DMS 273 (cell line): ENCODE measurements at regions not wholly inside any gene's neighbourhood (a gene's known extent, or its start where the extent isn't known, plus 50 kb on each side); places are given as distances from the start of the nearest gene placed in this dataset.

Experiments used
- DNase-seq: peaks from one replicate; lab custom pipeline; 2025; ENCODE audit not compliant: unreplicated experiment; lab: John Stamatoyannopoulos, UW

DNA sequence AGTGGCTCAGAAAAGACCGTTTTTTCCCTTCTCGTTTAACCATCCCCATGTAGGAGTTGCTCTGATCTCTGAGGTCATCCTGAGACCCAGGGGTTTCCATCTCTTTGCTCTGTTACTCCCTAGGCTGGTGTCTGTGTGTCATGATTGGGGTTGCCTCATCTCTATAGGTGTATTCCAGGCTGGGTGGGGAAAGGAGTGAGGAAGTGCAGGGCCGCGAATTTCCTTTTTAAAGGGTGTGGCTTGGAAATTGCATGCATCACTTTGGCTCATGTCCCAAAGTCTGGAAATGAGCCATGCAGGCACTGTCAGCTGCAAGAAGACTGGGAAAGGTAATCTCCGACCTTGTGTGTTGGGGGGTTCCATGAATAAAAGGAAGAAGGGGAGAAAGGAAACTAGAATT is 201.9 kb downstream of the AACS start:
- no peak for DNase-seq

DNA sequence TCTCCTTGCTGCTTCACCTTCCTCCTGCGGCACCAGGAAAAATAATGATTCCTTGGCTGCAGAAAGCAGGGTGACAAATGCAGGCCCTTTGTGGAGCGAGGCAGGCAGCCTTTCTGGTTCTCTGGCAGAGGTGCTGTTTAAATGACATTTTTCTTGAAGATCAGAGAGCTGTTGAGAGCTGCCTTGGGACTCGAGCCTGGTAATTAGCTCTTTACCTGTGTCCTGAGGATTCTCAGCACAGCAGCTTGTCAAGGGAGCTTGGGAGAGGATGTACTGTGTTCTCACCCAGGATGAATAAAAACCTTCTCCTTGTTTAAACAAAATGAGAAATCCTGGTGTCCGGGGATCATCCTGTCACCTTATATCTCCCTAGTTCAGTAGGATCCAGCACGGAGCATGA is 204.0 kb downstream of the AACS start:
- no peak for DNase-seq

DNA sequence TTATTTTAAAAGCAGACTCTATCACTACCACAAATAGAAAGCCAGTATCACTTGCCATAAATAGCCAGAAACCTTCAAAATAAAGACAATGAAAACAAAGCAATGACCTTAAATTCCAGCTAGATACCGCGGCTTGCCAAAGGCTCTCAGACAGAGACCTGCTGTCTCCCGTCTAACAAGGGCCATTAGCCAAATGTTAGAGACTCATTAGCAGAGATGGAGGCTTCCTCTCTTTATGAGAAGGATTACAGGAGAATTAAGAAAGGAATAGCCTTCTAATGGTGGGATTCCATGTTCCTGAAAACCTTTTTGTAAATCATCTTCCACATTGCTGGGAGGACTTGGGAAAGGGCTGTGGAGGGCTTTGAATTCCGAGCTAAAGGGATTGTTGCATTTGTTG is 206.7 kb downstream of the AACS start:
- no peak for DNase-seq

DNA sequence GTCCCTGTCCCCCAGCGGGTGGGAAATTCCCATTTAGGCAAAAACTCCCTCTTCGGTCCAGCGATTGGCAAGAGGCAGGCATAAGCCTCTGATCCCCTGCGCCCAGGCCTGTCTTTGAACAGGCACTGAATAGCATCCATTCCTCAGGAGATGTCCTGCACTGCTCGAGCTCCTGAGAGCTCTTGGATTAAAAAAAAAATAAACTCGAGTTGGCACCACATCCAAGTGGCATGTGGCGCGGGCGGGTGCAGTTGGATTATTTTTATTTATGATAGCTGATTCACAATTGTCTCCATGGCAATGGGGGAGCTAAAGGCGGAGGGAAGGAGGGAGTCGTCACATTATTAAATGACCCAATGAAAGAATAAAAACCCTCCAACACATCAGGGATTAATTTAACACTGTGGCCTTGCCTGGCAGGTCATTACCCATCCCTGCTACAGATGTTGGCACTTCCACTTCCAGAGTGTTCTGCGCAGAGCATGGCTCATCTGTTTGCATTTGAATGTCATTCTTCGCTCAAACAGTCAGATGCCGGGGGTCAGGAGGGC is 207.2 kb downstream of the AACS start:
- no peak for DNase-seq

DNA sequence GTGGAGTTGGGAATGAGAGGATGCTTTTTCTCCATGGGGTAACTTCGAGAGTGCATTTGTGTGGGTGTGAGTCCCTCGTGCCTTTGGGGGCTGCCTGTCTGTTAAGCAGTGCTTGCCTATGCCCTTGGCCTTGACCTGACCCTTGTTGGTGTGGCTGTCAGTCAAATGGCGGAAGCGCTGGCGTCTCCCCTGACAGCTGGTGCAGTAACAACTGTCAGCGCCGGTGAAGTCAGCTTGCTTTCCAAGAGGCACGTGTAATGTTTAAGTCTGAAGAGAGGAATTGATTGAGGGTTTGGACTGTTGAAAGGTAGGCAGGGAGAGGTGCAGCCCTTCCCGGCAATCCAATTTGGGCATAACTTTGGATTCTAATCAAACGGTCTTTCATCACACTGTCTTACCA is 211.3 kb downstream of the AACS start:
- no peak for DNase-seq

DNA sequence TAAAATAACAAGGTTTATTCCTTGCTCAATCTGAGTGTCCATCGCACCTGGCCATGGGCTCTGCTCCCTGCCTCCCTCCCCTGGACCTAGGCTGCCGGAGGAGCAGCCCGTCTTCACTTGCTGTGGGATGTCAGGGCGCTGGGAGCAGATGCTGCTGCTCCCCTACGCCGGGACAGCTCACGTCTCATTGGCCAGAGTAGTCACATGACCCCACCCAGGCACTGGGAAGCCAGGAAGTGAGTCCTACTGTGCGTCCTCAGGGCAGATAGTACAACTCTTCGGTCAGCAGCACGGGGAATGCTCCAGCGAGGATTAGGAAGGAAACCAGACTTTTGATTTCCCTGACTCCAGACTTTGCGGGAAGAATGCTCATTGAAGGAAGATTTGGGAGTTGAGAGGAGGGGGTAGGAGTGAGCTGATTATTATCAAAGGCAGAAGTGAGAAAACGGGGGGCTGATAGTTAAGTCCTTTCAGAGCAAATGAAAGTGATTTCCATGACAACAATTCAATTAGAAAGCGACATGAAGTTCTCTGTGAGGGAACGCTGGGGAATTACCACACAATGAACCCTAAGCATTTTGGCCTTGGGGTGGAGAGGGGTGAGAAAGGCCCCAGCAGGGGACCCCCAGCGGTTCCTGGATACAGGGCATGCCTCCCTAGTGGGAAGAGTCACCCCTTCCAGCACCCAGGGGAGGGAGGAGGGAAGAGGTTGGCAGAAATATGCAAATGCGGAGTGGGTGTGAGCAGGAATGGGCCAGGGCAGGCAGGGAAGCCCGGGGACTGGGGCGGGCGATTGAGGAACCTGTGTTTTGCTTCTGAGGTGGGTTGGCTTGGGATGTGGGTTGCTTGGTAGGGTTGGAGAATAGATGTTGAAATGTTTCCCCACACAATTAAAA is 215.5 kb downstream of the AACS start:
- DNase-seq = no peak

DNA sequence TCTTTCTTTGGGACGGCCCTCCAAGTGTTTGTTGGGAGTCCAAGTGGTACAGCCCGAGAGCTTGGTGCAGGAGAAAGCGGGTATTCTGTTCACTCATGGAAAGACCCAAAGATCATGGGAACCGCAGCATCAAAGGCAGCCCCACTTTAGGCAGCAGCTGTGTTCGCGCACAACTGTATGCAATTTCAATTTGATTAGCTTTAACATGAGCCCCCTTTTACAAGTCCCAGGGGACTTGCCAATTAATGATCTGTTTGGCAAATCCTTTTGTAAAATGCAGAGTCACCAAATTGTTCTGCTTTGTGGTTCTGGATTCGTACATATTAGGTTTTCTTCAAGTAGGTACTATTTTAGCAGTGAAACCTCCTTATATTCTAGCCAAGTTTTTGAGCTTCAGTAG is 217.7 kb downstream of the AACS start:
- DNase-seq = peak; percentile 7

DNA sequence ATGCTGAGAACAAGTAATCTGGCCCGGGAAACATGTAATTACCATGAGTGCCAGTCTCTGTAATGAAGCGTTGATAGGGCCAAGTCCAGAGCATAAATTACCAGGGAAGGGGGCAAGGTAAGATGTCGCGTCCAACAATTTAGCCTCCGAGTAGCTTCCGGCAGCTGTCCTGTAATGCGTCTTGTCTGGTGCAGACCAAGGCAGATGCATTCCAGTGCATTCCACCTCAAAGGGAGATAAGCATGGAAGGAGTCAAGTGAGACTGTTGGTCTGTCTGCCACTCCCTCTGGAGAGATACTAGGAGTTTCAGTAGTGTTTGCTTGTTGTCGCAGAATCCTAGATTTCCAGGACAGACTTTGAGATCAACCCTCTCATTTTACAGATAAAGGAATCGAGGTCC is 218.3 kb downstream of the AACS start:
- no peak for DNase-seq

DNA sequence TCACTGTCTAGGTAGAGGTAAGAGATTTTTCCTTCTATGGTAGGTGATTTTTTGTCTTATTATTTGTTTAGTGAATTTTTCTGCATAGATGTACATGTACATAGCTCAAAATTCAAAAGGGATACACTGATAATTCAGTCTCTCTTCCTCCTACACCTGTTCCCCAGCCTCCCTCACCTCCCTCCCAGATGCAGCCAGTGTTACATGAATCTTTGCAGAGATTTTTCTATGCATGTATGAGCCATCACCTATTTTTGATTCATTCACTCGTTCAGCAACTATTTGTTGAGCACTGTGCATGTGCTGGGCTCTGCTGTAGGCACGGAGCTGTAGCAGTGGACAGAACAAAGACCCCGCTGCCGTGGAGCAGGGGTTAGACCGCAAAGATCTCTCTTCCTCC is 218.9 kb downstream of the AACS start:
- DNase-seq = no peak

DNA sequence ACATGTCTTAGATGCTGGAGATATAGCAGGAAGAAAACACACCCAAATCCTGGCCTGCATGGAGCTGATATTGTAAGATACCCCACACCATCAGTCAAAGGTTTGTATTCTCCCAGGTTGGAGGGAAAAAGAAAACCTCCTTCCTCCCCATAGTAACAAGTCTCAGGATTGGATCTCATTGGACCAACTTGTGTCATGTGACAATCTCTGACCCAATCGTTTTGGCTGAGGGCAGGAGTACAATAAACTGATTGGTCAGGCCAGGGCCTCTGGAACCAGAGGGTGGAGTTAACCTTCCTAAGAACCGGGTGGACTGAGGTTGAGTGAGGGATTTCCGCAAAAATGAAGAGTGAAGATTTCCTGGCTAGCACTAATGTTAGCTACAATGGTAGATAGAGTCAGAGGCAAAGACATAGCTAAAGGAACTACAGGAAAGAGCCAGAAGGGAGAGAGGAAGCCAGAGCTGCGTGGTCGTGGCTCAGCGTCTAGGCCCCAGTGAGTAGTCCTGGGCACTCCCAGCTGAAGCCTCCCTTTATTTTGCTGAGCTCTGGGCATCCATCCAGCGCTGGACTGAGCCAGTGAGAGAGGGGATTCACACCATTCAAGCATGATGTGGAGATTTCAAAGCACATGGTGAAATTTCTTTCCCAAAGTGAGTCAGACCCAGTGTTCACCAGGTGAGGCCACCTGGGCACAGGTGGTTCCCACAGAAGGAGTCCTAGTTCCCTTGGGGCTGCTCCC is 219.9 kb downstream of the AACS start:
- peak; percentile 35 for DNase-seq

DNA sequence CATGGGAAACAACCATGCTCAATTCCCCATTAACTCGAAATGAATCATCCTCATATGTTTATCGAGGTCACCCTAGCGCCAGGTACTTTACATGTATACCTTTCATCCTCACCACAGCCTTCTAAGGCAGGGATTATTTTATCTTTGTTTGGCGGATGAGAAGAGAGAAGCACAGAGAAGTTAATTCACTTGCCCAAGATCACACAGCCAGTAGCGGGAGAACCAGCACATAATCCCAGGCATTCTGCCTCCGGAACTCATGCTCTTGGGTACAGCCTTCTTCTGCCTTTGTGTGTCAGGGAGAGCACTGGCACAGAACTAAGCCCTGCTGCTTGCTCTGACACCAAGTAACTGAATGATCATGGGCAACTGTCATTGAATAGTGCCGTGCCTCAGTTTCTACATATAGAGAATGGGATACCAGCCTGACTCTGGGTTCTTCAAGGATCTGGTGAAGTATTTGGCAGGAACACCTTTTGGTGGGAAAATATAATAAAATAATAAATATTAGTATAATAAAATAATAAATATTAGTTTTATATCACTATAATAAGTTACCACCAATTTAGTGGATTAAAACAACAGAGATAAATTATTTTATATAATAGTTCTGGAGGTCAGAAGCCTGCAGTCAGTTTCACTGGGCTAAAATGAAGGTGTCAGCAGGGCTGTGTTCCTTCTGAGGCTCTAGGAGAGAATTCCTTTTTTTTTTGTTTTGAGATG is 220.9 kb downstream of the AACS start:
- DNase-seq = no peak

DNA sequence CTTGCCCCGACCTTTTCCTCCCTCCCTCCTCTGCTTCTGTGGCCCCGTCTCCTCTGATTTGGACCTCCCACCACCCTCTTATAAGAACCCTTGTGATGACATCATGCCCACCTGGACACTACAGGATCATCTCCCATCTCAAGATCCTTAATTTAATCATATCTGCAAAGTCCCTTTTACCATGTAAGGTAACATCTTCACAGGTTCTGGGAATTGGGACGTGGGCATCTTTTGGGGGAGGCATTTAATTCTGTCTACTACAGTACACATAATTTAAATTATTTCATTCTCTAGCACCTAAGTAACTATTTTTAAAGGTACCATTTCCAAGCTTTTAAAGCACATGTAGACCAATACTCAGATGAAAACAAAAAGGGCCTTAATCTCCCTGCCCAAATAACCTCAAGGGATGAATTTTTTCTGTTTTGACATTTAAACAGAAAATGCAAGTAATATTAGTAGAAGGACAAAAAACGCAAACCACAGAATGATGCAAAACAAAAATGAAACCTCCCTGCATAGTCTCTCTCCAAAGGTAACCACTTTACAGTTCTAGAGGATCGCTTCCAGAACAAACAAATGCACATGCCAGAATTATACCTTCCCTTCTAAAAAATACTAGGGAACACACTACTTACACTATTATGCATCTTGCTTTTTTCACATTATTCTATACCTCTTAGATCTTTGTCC is 222.1 kb downstream of the AACS start:
- no peak for DNase-seq

DNA sequence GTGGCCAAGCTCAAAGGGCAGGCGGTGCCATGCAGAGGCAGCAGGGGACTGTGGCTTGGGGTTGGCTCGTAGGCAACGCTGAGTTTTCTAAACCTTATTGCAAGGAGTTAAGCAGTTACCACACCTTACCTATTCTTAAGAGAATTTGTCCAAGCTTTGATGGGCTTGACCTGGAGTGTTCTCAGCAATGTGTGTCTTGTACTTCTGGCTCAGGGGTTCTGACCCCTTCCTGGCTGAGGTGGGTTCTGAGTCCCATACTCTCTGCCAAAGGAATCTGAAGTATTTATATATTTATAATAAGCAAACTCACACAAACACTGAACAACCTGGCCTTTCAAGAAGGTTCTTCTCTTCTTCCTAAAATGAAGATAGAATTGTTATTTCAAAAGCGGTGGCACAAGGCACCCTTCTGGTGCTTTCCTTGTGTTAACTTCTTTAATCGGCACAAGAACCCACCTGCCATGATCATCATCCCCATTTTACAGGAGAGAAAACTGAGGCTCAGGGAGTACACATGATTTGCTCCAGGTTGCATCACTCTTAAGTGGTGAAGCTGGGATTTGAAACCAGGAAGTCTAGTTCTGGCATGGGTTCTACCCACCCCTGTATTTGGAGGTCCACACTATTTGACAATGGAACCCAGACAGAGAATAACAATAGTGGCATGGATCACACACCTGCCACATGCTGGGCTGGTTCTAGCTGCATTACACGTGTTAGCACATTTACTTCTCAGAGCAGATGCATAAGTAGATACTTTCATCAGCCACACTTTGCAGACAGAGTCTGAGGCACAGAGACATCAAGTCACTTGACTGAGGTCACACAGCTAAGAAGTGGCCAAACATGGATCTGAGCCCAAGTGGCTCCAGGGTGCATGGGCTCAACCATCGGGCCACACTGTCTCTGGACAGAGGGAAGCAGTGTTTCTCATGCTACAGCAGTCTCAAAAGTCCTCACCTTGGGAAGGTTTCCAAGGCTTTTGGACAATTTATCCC is 224.0 kb downstream of the AACS start:
- no peak for DNase-seq

DNA sequence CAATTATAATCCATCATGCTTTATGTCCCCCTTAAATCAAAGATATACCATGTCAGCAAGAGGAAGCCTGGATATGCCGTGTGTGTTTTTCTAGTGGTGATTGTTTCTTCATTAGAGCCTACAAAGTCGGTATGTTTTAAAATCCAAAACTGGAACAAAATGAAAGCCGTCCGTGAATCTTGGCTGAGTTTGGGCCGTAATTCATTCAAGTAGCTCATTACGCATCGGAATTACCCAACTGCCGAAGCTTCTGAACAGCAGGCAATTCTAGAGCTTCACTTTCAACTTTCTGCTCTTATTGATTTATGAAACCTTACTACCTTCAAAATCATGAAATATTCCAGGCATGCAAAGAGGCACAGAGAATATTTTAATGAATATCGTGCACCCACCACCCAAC is 224.7 kb downstream of the AACS start:
- no peak for DNase-seq

DNA sequence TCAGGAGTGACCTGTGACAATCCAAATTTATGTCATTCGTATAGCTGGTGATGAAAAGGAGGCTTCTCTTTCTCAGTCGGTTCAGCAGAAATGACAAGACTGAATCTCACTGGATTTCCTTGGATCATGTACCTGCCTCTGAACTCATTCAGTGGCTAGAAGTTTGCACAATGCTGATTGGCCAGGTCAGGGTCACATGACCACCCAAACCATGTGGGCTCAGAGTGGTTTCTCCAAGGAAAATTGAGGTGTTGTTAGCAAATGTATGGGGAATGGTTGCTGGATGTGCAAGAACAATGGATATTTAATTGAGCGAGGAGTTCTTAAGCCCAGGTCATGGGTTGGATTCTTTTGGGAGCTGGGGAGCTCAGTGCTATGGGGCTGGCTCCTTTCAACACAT is 227.5 kb downstream of the AACS start:
- no peak for DNase-seq

DNA sequence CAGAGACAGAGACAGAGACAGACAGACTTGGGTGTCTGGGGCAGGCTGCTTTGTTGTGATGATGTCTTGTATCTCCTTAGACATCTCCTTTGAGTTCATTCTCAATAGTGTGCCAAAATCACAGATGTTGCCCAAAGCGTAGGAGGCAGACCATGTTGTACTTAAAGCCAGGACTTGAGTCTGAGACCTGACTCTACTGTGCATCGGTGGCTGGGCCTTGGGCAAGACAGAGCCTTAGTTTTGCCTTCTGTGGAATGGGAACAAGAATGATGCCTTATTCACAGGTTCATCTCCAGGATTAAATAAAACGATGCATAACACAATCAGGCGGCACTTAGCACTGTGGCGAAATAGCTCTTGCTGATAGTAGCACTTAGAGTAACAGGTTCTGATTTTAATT is 230.3 kb downstream of the AACS start:
- no peak for DNase-seq

DNA sequence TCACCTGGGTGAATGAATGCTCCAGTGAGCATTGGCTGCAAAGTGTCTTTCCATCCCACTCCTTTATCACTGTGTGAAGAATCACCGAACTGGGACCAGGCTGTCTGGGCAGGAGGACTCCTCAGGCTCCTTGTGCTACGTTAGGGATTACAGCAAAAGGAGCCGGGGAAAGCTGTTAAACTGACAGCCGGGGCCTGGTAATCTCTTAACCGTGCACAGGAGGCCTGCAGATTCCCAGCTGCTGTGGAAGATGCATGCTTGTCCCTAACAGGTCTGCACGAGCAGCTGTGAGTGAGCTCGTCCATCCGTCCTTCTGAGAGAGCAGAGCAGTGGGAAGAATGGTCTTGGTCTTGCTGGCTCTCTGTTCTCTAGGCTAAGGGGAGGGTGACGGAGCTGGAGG is 231.5 kb downstream of the AACS start:
- no peak for DNase-seq

DNA sequence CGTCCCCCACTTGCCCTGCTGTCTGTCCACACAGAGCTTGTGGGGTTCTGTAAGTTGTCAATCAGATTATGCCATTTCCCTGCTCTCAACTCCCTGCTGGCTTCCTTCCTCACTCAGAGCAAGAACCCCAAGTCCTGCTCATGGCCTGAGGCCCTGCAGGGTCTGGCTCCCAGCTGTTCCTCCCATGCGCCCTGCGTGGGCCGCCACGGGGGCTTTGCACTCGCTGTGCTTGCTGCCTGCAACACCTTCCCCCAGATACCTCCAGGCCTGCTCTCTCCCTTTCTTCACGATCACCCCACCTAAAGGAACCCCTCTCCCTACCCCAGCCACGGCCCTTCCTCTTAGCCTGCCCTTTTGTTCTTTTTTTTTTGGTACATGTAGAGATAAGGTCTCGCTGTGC is 234.6 kb downstream of the AACS start:
- DNase-seq = no peak

DNA sequence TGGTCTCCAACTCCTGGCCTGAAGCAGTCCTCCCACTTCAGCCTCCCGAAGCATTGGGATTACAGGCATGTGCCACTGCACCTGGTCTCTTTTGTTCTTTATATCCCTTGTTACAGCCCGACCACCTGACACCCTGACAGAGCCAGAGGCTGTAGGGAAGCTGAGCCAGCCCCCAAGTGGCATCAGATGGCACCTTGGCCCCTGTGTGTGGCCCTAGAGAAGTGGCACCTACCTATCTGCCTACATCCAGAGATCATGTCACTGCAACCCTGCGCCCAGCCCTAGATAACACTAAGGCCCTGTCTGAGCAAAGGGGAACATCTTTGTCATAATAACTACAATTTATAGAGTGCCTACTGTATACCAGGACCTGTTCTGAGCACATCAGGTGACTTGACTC is 235.0 kb downstream of the AACS start:
- no peak for DNase-seq

DNA sequence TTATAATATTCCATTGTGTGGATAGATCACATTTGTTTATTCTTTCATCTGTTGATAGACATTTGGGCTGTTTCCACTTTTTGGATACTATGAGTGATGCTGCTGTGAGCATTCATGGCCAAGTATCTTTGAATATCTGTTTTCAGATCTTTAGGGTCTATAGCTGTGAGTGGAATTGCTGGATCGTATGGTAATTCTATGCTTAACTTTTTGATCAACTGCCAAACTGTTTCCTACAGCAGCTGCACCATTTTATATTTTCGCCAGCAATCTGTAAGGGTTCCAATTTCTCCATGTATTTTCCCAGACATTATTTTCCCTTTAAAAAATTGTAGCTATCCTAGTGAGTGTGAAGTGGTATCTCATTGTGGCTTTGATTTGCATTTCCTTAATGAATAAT is 238.1 kb downstream of the AACS start:
- DNase-seq = no peak
